ENCODE measurements at regions not wholly inside any gene's neighbourhood (a gene's known extent, or its start where the extent isn't known, plus 50 kb on each side); places are given as distances from the start of the nearest gene placed in this dataset.
"Not testable (repeated sequence)": the region's sequence is repeated elsewhere in the genome, so short reads cannot be mapped to it uniquely, and the experiment has no call there.

DNA sequence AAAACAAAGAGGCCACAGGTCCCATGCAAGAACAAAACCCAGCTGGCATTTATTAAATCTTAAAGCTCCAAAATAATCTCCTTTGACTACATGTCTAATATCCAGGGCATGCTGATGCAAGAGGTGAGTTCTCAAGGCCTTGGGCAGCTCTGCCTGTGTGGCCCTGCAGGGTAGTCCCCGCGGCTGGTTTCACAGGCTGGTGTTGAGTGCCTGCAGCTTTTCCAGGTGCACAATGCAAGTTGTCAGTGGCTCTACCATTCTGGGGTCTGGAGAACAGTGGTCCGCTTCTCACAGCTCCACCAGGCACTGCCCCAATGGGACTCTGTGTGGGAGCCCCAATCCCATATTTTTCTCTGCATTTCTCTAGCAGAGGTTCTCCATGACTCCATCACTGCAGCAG is 54.4 kb upstream of the HCN1 start:
- Histone ChIP-seq H3K27me3 (ENCODE audit: insufficient read depth, low read length) (no peaks in the 10 kb centered on the region), H3K36me3 (ENCODE audit: insufficient read depth, low read length) (no peaks in the 10 kb centered on the region), H3K9ac (ENCODE audit: low read length) (no peak overlapping the region), H3K27ac (ENCODE audit: low read depth, low read length) (no peak overlapping the region), H3K79me2 (ENCODE audit: insufficient read depth, low read length) (no peaks in the 10 kb centered on the region), H3K4me3 (ENCODE audit: insufficient read depth, low read depth, low read length) (no peak overlapping the region), H3K4me2 (ENCODE audit: low read length) (no peak overlapping the region), H2AFZ (ENCODE audit: low read depth, low read length) (no peak overlapping the region), H3K9me3 (ENCODE audit: insufficient read depth, low read depth, low read length) (peaks cover 6% of the 10 kb centered on the region), H4K20me1 (ENCODE audit: insufficient read depth, low read length) (no peaks in the 10 kb centered on the region), H3K4me1 (ENCODE audit: insufficient read depth, low read length) (no peaks in the 10 kb centered on the region)
- no peak for DNase-seq (ENCODE audit: low read depth)
- H3K27me3 Mint-ChIP-seq (ENCODE audit: low read depth, unreplicated experiment), result no peaks in the 10 kb centered on the region
- no peaks in the 10 kb centered on the region for H3K36me3 Mint-ChIP-seq (ENCODE audit: low read depth, unreplicated experiment)
- peaks cover 13% of the 10 kb centered on the region for H3K9me3 Mint-ChIP-seq (ENCODE audit: unreplicated experiment)
- H3K4me1 Mint-ChIP-seq (ENCODE audit: low read depth, unreplicated experiment), result no peaks in the 10 kb centered on the region
- H3K4me3 Mint-ChIP-seq (ENCODE audit: unreplicated experiment), result no peak overlapping the region
- H3K27ac Mint-ChIP-seq (ENCODE audit: unreplicated experiment), result no peak overlapping the region
- FAIRE-seq, result no peak
- no peak for TF ChIP-seq EZH2 (IDR thresholded peaks at IDR 0.05; ENCODE audit: insufficient read depth, low read length)
- TF ChIP-seq, protein P1, sequence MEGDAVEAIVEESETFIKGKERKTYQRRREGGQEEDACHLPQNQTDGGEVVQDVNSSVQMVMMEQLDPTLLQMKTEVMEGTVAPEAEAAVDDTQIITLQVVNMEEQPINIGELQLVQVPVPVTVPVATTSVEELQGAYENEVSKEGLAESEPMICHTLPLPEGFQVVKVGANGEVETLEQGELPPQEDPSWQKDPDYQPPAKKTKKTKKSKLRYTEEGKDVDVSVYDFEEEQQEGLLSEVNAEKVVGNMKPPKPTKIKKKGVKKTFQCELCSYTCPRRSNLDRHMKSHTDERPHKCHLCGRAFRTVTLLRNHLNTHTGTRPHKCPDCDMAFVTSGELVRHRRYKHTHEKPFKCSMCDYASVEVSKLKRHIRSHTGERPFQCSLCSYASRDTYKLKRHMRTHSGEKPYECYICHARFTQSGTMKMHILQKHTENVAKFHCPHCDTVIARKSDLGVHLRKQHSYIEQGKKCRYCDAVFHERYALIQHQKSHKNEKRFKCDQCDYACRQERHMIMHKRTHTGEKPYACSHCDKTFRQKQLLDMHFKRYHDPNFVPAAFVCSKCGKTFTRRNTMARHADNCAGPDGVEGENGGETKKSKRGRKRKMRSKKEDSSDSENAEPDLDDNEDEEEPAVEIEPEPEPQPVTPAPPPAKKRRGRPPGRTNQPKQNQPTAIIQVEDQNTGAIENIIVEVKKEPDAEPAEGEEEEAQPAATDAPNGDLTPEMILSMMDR (IDR thresholded peaks at IDR 0.05; ENCODE audit: insufficient read depth, low read depth, low read length), result no peak

DNA sequence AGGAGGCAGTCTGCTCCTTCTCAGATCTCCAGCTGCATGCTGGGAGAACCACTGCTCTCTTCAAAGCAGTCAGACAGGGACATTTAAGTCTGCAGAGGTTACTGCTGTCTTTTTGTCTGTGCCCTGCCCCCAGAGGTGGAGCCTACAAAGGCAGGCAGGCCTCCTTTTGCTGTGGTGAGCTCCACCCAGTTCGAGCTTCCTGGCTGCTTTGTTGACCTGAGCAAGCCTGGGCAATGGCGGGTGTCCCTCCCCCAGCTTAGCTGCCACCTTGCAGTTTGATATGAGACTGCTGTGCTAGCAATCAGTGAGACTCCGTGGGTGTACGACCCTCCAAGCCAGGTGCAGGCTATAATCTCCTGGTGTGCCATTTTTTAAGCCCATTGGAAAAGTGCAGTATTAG is 52.3 kb upstream of the HCN1 start:
- FAIRE-seq; H4K20me1 ChIP-seq (ENCODE audit: insufficient read depth, low read length); H3K9me3 ChIP-seq (ENCODE audit: insufficient read depth, low read depth, low read length); H3K36me3 Mint-ChIP-seq (ENCODE audit: low read depth, unreplicated experiment); H3K4me1 Mint-ChIP-seq (ENCODE audit: low read depth, unreplicated experiment); H3K36me3 ChIP-seq (ENCODE audit: insufficient read depth, low read length); H3K27ac Mint-ChIP-seq (ENCODE audit: unreplicated experiment); H3K4me3 ChIP-seq (ENCODE audit: insufficient read depth, low read depth, low read length); H3K4me1 ChIP-seq (ENCODE audit: insufficient read depth, low read length); H3K27me3 Mint-ChIP-seq (ENCODE audit: low read depth, unreplicated experiment); H3K27me3 ChIP-seq (ENCODE audit: insufficient read depth, low read length); H3K27ac ChIP-seq (ENCODE audit: low read depth, low read length); H2AFZ ChIP-seq (ENCODE audit: low read depth, low read length); H3K79me2 ChIP-seq (ENCODE audit: insufficient read depth, low read length); H3K4me2 ChIP-seq (ENCODE audit: low read length); H3K9ac ChIP-seq (ENCODE audit: low read length); H3K4me3 Mint-ChIP-seq (ENCODE audit: unreplicated experiment); DNase-seq (ENCODE audit: low read depth): not testable (repeated sequence)
- peaks cover 13% of the 10 kb centered on the region for H3K9me3 Mint-ChIP-seq (ENCODE audit: unreplicated experiment)

Data from astrocyte (in vitro differentiated cells and primary cell).